ENCODE measurements at regions not wholly inside any gene's neighbourhood (a gene's known extent, or its start where the extent isn't known, plus 50 kb on each side); places are given as distances from the start of the nearest gene placed in this dataset.

DNA sequence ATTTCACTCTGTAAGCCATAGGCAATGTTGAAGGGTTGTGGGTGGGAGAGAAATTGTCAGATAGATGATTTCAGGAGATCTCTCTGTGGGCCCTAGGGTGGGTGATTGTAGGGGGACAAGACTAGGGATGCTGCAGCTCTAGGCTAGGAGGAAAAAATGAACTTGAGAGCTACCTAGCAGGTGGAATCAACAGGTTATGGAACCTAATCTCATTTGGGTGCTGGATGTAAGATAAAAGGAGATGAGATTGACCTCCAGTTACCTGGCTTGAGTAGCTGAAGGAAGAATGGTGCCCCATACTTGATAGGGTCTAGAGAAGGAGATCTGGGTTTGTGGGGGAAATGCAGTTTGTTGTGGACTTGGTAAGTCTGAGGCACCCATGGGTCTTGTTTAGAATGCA, 396.5 kb downstream of the RRAGC start:
- in situ Hi-C loops (cut with HindIII; ENCODE audit: low sequenced_read_pairs), result no loop called here
- no peak for DNase-seq (ENCODE audit: low spot score)

DNA sequence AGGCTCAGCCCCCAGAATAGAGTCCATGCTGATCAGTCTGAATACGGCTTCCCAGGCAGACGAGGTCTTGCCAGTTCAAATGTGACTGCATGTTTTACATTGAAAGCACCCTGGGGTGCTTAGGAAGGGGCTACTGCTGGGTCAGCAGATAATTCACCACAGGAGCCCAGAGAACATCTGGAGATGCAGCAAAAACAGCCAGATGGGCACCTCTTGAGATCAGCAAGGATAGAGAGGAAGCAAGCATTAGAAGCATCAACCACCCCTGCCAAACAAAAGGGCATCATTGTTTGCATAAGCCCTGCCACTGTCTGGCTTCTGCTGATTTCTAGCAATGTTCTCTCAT, 403.1 kb downstream of the RRAGC start:
- in situ Hi-C loops (cut with HindIII; ENCODE audit: low sequenced_read_pairs), result no loop called here
- DNase-seq (ENCODE audit: low spot score), result no peak

DNA sequence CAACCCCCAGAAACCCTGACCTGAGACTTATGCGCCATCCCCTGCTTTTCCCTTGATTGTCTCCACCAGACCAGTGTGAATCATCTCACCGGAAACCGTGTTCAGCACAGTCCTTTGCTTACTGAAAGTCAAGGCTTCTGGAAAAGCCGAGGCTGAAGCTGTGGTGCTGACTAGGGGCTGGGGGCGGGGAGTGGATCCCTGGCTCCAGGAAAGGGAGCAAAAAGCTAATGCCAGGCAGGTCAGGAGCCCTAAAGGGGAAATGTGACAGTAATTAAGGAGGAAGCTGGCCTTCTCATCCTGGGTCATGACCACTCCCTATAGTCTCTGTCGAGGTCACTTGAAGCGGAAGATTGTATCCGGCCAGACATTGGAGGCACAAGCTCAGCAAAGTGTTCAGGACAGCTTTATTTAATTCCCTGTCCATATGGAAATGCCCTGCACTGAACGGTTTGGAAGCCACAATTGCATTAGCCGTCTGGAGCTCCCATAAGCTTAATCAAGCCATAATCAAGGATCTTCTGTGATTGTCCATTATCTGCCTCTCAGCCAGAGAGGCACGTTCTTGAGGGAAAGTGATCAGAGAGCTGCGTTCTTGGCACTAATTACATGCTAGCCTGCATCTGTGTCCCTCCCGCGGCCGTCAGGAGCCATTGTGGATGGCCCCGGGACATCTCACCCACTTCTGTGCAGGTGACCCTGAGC, 403.6 kb downstream of the RRAGC start:
- in situ Hi-C loops (cut with HindIII; ENCODE audit: low sequenced_read_pairs), result no loop called here

DNA sequence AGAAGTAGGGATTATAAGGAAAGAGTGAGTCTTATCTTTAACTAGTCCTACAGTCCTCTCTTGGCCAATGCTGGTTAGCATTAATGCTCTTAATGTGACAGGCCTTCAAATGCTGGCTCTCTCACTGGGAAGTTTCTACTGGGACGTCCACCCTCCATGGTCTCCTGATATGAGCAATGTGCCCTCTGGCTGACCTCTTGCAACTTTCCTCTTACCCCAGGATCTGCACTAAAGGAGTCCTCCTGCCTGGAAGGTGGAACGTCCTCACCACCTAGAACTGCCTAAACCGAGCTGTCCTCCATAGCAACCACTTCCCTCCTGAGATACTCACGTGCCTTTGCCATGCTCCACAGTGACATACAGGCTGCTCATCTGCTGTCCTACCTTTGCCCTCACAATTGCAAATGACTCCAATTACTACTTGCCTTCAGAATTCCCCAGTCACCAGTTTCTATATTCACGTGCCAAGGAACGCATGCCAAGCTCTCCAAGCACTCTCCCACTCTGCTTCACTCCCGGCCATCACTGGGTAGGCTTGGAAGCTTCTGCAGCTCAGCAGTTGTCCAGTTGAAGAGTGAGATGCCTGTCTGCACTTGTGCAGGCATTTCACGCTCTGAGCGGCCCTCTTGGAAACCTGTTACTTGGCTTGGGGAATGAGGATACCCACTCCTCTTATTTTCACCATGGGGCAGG, 404.7 kb downstream of the RRAGC start:
- in situ Hi-C loops (cut with HindIII; ENCODE audit: low sequenced_read_pairs), result no loop called here
- no peak for DNase-seq (ENCODE audit: low spot score)

More for the DNA sequence above, 403.6 kb downstream of the RRAGC start:
- no peak for DNase-seq (ENCODE audit: low spot score)

DNA sequence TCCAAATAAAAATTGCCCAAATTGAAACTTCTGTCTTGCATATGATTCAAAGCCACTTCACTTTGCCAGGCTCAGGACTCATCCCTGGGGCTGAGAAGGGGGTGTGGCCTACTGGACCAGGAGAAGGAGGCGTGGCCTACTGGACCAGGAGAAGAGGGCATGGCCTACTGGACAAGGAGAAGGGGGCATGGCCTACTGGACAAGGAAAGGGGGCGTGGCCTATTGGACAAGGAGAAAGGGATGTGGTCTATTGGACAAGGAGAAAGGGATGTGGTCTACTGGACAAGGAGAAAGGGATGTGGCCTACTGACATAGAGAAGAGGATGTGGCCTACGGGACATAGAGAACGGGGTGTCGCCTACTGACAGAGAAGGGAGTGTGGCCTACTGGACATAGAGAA, 405.3 kb downstream of the RRAGC start:
- in situ Hi-C loops (cut with HindIII; ENCODE audit: low sequenced_read_pairs), result no loop called here
- no peak for DNase-seq (ENCODE audit: low spot score)

DNA sequence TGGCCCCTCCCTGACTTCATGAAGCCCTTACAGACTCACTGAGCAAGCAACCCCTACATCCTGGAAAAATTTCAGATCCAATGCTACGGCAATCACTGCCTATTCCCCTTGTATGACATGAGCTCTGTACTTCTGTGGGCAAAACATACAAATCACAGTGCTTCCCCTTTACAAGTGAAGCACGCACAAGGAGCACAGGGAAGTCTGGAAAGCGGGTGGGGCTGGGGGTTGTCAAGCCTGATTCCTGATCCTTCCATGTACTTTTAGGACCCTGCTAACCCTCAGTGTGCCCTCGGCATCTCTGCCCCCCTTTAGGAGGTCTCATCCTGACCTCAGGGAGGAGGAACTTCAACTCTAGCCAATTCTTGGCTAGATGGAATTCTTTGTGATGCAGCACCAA, 405.7 kb upstream of the POU3F1 start:
- in situ Hi-C loops (cut with HindIII; ENCODE audit: low sequenced_read_pairs), result no loop called here
- DNase-seq (ENCODE audit: low spot score), result no peak

DNA sequence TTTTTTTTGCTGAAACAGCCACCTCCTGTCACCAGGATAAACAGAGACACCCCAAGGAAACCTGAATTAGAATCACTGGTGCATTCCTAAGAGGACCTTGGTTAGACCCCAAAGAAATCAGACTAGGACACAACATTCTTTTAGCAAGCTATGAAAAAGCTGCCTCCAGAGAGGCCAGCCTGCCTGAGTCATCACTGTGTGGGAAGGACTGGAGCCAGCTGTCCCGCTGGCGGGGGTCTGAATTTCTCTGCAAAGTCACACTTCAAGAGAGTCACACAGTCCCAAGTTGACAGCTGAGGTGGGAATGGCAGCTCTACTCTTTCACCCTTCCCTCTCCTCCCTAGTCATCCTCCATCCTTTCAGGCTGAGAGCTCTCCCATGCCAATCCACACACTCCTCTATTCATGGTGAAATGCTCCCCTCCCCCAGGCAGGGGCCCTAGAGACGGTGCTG, 405.0 kb upstream of the POU3F1 start:
- DNase-seq (ENCODE audit: low spot score), result no peak

DNA sequence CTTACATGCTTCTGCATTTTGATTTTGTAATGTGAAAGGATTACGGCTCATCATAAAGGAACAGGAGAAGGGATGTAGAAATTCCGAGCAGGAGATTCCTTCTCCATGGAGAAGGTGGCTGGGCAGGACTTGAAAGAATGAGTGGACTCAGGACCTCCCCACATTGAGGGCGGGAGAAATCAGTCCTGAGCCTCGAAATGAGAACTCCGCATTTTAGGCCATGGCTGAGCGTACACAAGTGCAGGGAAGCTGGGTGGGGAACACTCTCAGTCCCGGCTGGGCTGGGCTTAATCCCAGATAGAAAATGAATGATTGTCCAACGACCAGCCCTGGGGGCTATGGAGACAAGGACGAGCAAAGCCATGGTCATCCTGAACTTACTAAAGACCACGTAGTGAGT, 402.3 kb upstream of the POU3F1 start:
- DNase-seq (ENCODE audit: low spot score), result no peak

More for the DNA sequence above, 405.0 kb upstream of the POU3F1 start:
- in situ Hi-C loops (cut with HindIII; ENCODE audit: low sequenced_read_pairs), result no loop called here

DNA sequence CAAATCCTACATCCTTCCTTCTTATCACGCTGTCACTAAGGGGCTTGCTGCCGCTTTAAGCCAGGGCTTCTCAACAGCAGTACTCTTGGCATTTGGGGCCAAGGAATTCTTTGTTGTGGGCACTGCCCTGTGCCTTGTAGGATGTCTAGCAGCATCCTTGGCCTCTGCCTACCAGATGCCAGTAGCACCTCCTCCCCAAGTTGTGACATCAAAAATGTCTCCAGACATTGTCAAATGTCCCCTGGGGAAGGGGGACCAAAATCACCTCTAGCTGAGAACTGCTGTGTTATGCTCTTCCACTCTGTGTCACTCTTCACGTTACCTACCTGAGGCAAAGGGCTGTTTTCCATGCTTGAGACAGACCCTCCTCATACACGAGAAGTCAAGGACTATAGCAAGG, 400.3 kb upstream of the POU3F1 start:
- no peak for DNase-seq (ENCODE audit: low spot score)
- in situ Hi-C loops (cut with HindIII; ENCODE audit: low sequenced_read_pairs), result no loop called here

More for the DNA sequence above, 402.3 kb upstream of the POU3F1 start:
- in situ Hi-C loops (cut with HindIII; ENCODE audit: low sequenced_read_pairs), result no loop called here

DNA sequence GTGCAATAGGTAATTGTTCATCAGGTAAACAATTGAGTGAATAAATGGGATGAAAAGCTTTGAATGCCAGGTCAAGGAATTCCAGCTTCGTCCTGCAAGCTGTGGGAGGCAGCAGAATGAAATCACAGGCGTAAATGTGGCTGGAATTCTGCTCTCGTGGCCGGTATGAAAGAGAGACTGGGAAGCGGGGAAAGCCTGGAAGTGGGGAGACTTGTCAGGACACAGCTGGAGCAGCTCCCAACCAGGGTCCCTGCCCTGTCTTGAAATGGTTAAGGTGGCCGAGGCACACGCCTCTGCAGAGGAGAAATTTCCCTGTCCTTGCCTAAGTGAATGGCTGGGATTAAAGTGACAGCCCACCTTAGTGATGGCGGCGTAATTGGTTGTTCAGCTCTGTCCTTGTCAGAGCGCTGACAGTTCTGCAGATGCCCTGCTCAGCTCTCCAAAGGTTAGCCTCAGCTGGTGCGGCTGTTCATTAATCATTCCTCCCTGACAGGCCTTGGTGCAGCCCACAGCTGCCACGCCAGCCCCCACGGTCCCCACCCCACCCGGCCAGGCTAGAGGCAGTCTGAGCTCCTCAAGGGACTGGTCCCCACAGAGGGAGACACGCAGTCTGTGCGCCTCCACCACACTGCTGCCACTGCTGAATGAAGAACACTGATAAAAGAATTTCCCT, 398.3 kb upstream of the POU3F1 start:
- in situ Hi-C loops (cut with HindIII; ENCODE audit: low sequenced_read_pairs), result no loop called here
- no peak for DNase-seq (ENCODE audit: low spot score)

DNA sequence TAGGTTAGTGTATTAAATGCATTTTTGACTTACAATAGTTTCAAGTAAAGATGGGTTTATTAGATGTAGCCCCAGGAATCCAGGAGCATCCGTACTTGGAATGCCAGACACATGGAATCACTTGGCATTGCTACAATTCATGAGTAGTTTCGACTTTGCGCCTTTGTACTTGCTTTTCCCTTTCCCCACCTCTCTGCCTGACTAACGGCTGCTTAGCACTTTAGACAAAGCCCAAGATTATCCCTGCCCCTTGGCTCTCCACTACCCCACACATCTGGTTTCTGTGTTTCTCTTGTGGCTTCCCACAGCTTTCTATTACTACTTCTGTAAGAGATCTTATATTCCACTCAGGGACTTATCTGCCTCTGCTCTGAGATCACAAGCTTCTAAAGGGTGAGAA, 397.7 kb upstream of the POU3F1 start:
- in situ Hi-C loops (cut with HindIII; ENCODE audit: low sequenced_read_pairs), result no loop called here
- no peak for DNase-seq (ENCODE audit: low spot score)

DNA sequence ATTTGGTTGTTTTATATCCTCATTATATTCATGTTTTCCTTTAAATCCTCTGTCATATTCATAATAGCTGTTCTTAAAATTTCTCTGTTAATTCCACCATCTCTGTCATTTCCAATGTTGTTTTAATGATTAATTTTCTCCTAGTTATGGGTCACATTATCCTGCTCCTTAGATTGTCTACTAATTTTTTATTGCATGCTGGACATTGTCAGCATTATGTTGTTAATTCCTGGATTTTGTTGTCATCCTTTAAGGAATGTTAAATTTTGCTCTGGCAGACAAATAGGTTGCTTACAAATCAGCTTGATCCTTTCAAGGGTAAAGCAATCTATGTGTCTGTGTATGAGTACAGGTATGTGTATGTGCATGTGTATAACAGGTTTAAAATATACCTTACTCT, 393.8 kb upstream of the POU3F1 start:
- no peak for DNase-seq (ENCODE audit: low spot score)
- in situ Hi-C loops (cut with HindIII; ENCODE audit: low sequenced_read_pairs), result no loop called here

DNA sequence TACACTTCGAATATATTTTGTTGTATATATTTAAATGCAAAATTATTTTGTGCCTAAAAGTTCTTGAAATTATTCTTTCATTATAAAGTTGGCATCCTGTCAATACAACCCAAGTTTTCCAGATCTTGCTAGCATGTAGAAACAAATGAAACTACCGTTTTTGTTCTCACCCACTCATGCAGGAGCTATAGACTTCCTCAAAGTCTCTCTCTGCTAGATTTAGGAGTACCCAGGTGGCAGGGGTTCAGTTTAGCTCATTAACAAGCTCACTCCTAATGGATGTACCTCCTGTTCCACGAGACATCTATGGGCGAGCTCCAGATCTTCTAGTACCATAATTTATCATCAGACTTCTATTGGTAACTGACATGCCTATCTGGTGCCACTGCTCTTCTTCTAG, 390.2 kb upstream of the POU3F1 start:
- DNase-seq (ENCODE audit: low spot score), result no peak
- in situ Hi-C loops (cut with HindIII; ENCODE audit: low sequenced_read_pairs), result no loop called here

DNA sequence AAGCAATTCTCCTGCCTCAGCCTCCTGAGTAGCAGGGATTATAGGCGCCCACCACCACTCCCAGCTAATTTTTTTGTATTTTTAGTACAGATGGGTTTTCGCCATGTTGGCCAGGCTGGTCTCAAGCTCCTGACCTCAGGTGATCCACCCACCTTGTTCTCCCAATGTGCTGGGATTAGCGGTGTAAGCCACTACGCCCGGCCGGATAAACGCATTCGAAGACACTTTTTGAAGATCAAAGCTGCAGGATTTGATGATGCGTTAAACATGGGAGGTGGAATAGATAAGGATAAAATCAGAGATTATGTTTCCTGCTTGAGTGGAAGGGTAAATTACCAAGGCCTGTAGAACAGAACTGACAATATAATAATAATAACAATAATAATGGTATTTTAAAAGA, 389.4 kb upstream of the POU3F1 start:
- in situ Hi-C loops (cut with HindIII; ENCODE audit: low sequenced_read_pairs), result no loop called here
- DNase-seq (ENCODE audit: low spot score), result no peak

DNA sequence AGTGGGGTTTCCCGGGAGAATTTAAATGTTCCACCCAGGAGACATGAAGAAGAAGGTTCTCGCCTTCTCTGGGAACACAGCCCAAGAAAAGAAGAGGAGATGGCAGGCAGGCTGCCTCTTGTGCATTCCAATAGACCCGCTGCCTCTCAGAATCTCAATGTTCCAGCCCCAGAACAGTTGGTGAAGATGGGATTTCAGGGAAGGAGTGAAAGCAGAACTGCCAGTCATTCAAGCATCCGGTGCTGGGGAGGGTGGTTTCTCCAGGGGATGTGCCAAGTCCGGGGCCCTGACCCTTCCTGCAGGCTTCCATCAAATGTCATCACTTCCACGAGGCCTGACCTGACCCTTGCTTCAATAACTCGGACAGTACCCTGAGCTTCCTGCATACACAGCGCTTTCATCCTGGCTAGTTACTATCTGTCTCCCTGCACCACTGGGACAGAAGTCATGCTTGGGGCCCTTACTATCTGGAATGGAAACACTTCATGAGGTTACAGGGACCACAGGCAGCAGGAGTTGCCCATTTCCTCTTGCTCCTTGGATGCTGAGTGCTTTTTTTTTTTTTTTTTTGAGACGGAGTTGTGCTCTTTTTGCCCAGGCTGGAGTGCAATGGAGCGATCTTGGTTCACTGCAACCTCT, 386.6 kb upstream of the POU3F1 start:
- DNase-seq (ENCODE audit: low spot score), result peak; percentile 31

DNA sequence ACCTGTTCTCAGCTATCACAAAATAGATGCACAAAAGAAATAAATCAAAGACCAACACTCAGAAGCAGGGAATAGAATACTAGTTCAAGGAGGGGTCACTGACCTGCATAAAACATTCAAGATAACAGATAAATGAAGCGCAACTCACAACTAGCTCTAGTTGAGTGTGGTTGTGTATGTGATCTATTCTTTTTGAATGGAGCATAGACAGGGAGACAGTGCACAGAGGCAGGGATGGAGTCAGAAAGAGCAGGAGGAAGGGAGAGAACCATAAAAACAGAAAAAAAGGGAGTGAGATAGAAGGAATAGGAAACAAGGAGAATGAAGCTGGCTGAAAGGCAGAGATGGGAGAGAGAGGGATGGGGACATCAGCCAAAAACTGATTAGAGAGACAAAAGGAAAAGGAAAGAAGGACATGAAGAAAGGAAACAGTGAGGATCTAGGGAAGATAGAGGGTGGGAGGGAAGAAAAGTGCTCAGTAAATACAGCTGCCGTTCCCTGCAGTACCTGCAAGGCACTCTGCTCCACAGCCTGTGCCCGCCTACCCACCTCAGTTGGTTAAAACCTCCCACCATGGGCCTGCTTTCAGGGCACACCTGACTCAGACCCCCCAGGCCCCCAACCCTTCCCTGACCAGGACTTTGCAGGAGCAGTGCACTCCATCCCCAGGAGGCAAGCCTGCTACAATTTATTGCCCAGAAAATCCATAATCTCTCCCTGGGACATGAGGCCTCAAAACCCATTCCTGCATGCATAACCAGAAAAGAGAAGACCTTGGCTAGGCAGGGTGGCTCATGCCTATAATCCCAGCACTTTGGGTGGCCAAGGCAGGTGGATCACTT, 385.2 kb upstream of the POU3F1 start:
- no peak for DNase-seq (ENCODE audit: low spot score)
- in situ Hi-C loops (cut with HindIII; ENCODE audit: low sequenced_read_pairs), result no loop called here

More for the DNA sequence above, 386.6 kb upstream of the POU3F1 start:
- in situ Hi-C loops (cut with HindIII; ENCODE audit: low sequenced_read_pairs), result no loop called here

DNA sequence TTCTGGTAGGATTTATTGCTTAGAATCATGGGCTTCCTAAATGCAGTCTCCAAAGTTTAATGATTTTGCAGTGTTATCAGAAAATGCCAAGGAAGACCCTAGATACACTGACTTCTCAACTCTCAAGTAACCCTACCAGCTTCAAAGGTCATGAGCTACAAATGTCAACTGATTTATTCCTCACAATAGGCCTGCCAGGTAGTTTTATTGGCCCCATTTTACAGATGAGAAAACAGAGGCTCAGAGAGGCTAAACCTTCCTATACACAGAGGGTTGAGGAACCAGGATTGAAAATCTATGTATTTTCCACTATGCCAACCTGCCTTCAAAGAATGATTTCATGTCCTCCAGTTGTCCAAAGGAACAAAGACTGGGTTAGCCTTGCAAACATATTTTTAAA, 384.4 kb upstream of the POU3F1 start:
- DNase-seq (ENCODE audit: low spot score), result no peak
- in situ Hi-C loops (cut with HindIII; ENCODE audit: low sequenced_read_pairs), result no loop called here

DNA sequence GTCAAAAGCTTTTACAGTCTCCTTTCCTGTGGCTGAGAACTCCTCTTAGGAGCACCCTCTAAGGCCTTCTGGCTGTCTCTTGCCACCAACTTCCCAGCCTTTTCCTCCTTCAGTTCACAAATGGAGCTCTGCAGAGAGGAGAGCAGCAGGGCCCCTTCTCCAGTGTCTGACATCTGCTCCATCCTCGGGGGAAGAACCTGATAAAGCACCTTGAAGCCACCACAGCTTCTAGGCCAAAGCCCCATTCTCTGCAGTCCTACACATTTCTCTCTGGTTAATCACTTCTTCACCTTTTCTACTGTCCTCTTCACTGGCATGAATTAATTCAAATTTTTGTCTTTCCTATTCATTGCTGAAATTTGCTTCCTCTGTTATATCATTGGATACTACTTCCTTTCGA, 378.1 kb upstream of the POU3F1 start:
- in situ Hi-C loops (cut with HindIII; ENCODE audit: low sequenced_read_pairs), result no loop called here
- no peak for DNase-seq (ENCODE audit: low spot score)

DNA sequence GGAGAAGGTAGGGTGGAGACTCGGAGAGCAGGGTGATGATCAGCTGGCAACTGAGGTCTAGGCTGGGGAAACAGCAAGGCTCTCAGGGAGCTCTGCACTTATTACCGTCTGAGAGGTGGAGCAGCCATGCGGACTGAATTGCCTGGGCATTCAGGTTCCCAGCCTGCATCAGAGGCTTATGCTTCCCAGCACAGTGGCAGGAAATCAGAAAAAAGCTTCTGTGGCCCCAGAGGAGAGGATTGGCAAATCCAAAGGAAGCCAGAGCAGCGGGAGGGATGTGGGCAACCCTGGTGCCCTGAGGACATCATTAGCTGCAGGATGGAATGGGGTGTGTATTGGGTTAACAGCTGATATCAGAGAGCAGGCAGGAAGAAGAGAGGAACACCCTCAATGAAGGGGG, 374.1 kb upstream of the POU3F1 start:
- in situ Hi-C loops (cut with HindIII; ENCODE audit: low sequenced_read_pairs), result no loop called here
- DNase-seq (ENCODE audit: low spot score), result no peak
